SK-N-SH (cell line): ENCODE measurements at regions not wholly inside any gene's neighbourhood (a gene's known extent, or its start where the extent isn't known, plus 50 kb on each side); places are given as distances from the start of the nearest gene placed in this dataset.
A peak's percentile ranks its signal among the peaks of the same experiment; 100 is the strongest.

ENCODE experiments used
- CTCF ChIA-PET: fragments of 300-600, 350-600 bp; formaldehyde crosslinking; extraction: SDS; loops from one replicate; lab custom pipeline; 2021; lab: Yijun Ruan, JAX
- POLR2A ChIA-PET: fragments of 350-600 bp; sonication (Branson Sonifier 250); formaldehyde crosslinking; extraction: SDS; loops from one replicate; lab custom pipeline; 2020; ENCODE audit warnings: antibody characterized with exemption, inconsistent platforms; lab: Yijun Ruan, JAX
- DNase-seq: peaks from one replicate; pipeline ENCODE4 v3.0.0; 2012
- H2AFZ ChIP-seq: fragments of 200-600 bp; sonication (generic); 2 replicates; pipeline ENCODE4 v1.8.1; 2016; ENCODE audit warnings: antibody characterized with exemption, mild to moderate bottlenecking, low read depth
- H3F3A ChIP-seq: fragments of 200-600 bp; sonication (generic); replicated peaks from 2 replicates; pipeline ENCODE3; 2016; ENCODE audit warnings: antibody characterized with exemption, mild to moderate bottlenecking; ENCODE audit not compliant: insufficient read depth
- H3K27ac ChIP-seq, 2 experiments: fragments of 200-500 bp in 1 of 2; fragments of 200-600 bp in 1 of 2; sonication (Bioruptor generic) in 1 of 2; sonication (generic), shearing (Covaris generic) in 1 of 2; 2 replicates each; pipeline versions ENCODE4 v1.5.1 to v1.6.1; 2014 to 2016; ENCODE audit warnings: low read depth in 2 of 2, inconsistent platforms in 1 of 2, low read length in 1 of 2, mild to moderate bottlenecking in 1 of 2, mixed read lengths in 1 of 2
- H3K27me3 ChIP-seq: fragments of 200-600 bp; sonication (generic), shearing (Covaris generic); 2 replicates; pipeline ENCODE4 v1.6.1; 2016; ENCODE audit warnings: mixed run types; ENCODE audit not compliant: insufficient read depth
- H3K36me3 ChIP-seq, 2 experiments: fragments of 200-500 bp in 1 of 2; fragments of 200-600 bp in 1 of 2; sonication (Bioruptor generic) in 1 of 2; sonication (generic) in 1 of 2; replicated peaks in 1 of 2; 2 replicates each; pipeline versions ENCODE3 to v1.5.1; 2014 to 2016; ENCODE audit warnings: low read length in 1 of 2, mild to moderate bottlenecking in 1 of 2; ENCODE audit not compliant: insufficient read depth in 2 of 2, control insufficient read depth in 1 of 2
- H3K4me1 ChIP-seq, 2 experiments: fragments of 200-500 bp in 1 of 2; fragments of 200-600 bp in 1 of 2; sonication (Bioruptor generic) in 1 of 2; sonication (generic), shearing (Covaris generic) in 1 of 2; 2 replicates each; pipeline versions ENCODE4 v1.5.1 to v1.6.1; 2014 to 2016; ENCODE audit warnings: low read depth in 1 of 2, low read length in 1 of 2, mixed run types in 1 of 2; ENCODE audit not compliant: insufficient read depth in 2 of 2, control insufficient read depth in 1 of 2
- H3K4me2 ChIP-seq: fragments of 200-600 bp; sonication (generic), shearing (Covaris generic); 2 replicates; pipeline ENCODE4 v1.6.1; 2017; ENCODE audit warnings: mixed run types
- H3K4me3 ChIP-seq, 2 experiments: fragments of 200-500 bp in 1 of 2; fragments of 200-600 bp in 1 of 2; sonication (Bioruptor generic) in 1 of 2; sonication (generic), shearing (Covaris generic) in 1 of 2; 2 replicates each; pipeline versions ENCODE4 v1.5.1 to v1.8.1; 2014 to 2016; ENCODE audit warnings: low read depth in 2 of 2, inconsistent platforms in 1 of 2, low read length in 1 of 2, mild to moderate bottlenecking in 1 of 2, mixed read lengths in 1 of 2, moderate library complexity in 1 of 2
- H3K79me2 ChIP-seq: fragments of 200-600 bp; sonication (generic); 2 replicates; pipeline ENCODE4 v1.8.1; 2017; ENCODE audit warnings: mild to moderate bottlenecking; ENCODE audit not compliant: insufficient read depth
- H3K9ac ChIP-seq: fragments of 200-600 bp; sonication (generic); 2 replicates; pipeline ENCODE4 v1.6.1; 2017; ENCODE audit warnings: mixed run types
- H3K9me2 ChIP-seq: fragments of 200-600 bp; sonication (generic); 2 replicates; pipeline ENCODE4 v1.6.1; 2017; ENCODE audit warnings: mixed run types
- H3K9me3 ChIP-seq: fragments of 200-600 bp; sonication (generic); 2 replicates; pipeline ENCODE4 v1.6.1; 2017; ENCODE audit warnings: mixed run types, mild to moderate bottlenecking, moderate library complexity
- H4K20me1 ChIP-seq: fragments of 200-600 bp; sonication (generic); 2 replicates; pipeline ENCODE4 v1.6.1; 2017; ENCODE audit warnings: mild to moderate bottlenecking, mixed run types; ENCODE audit not compliant: insufficient read depth
- CTCF ChIP-seq: fragments of 200-600 bp; sonication (generic); IDR thresholded peaks from 2 replicates; pipeline ENCODE4 v1.6.1; 2017; ENCODE audit warnings: antibody characterized with exemption, mild to moderate bottlenecking, moderate library complexity
- GATA2 ChIP-seq: sonication (generic); formaldehyde crosslinking; IDR thresholded peaks from 2 replicates; pipeline ENCODE4 v1.5.0; 2020; ENCODE audit warnings: mild to moderate bottlenecking, missing genetic modification reagents
- NRF1 ChIP-seq: IDR thresholded peaks from 2 replicates; pipeline ENCODE4 v1.6.1; 2012; ENCODE audit warnings: low read depth, mild to moderate bottlenecking, low read length
- PBX3 ChIP-seq: IDR thresholded peaks from 2 replicates; pipeline ENCODE4; 2012
- RFX5 ChIP-seq: IDR thresholded peaks from 2 replicates; pipeline ENCODE4 v1.6.1; 2012; ENCODE audit warnings: mild to moderate bottlenecking, improper control_type of control experiment, low read length
- SMC3 ChIP-seq: IDR thresholded peaks from 2 replicates; pipeline ENCODE4 v1.6.1; 2012; ENCODE audit warnings: low read depth, low read length, improper control_type of control experiment
- TEAD4 ChIP-seq: IDR thresholded peaks from 2 replicates; pipeline ENCODE4 v1.4.0; 2012; ENCODE audit warnings: mild to moderate bottlenecking, borderline replicate concordance; ENCODE audit not compliant: insufficient read depth
- USF1 ChIP-seq: IDR thresholded peaks from 2 replicates; pipeline ENCODE4 v1.4.0; 2012; ENCODE audit warnings: low read depth, borderline replicate concordance
- YY1 ChIP-seq: IDR thresholded peaks from 2 replicates; pipeline ENCODE4 v1.4.0; 2012; ENCODE audit warnings: low read depth, mild to moderate bottlenecking
- WGBS: methylation state at CpG from one replicate; pipeline ENCODE4 v1.1.6; 2017; ENCODE audit warnings: low lambda C conversion rate; 5-methylcytosine and 5-hydroxymethylcytosine counted together

- Histone ChIP-seq H2AFZ (peak overlapping the region; percentile 43; the same call in 1 of the 2 replicates), H3K27me3 (no peaks in the 10 kb centered on the region), H3K9me2 (no peaks in the 10 kb centered on the region), H3K9me3 (no peaks in the 10 kb centered on the region), H3K4me2 (peak overlapping the region; percentile 41), H3K79me2 (no peaks in the 10 kb centered on the region), H4K20me1 (no peaks in the 10 kb centered on the region), H3K36me3 (no peaks in the 10 kb centered on the region), H3F3A (no peaks in the 10 kb centered on the region), H3K4me3 (peak overlapping the region; percentile 3 to 35; a peak in 3 of 4 replicates), H3K27ac (peak overlapping the region in 1 of 2 experiments; percentile 6; a peak in 1 of 4 replicates), H3K9ac (no peak overlapping the region), H3K4me1 (no peaks in the 10 kb centered on the region)
- CTCF ChIA-PET = no interaction called here
- DNase-seq = no peak
- no peak for TF ChIP-seq TEAD4
- no peak for TF ChIP-seq RFX5
- no peak for TF ChIP-seq CTCF
- no peak for TF ChIP-seq YY1
- TF ChIP-seq PBX3 = peak; percentile 16; the same call in 1 of the 2 replicates
- WGBS = 8% methylated on average over 2 of the region's 2 CpGs
- POLR2A ChIA-PET = no interaction called here
Observed at GRCh38 chr6:77026341-77026740, 436.9 kb downstream of the HTR1B start.

- no peak for DNase-seq
- peak overlapping the region; percentile 43; the same call in 1 of the 2 replicates for H2AFZ ChIP-seq
- TF ChIP-seq GATA2 (no peak), SMC3 (no peak), NRF1 (no peak), USF1 (no peak)
- H3K9me2 ChIP-seq = no peaks in the 10 kb centered on the region
- H3K36me3 ChIP-seq = no peaks in the 10 kb centered on the region
- ChIA-PET POLR2A (no interaction called here), CTCF (no interaction called here)
- H3K9me3 ChIP-seq = no peaks in the 10 kb centered on the region
- H3F3A ChIP-seq = no peaks in the 10 kb centered on the region
- no peaks in the 10 kb centered on the region for H3K79me2 ChIP-seq
- 16% methylated on average over 3 of the region's 3 CpGs for WGBS
- H3K27me3 ChIP-seq = no peaks in the 10 kb centered on the region
- H3K4me3 ChIP-seq = no peak overlapping the region
- H3K27ac ChIP-seq = peak overlapping the region in 1 of 2 experiments; percentile 6; a peak in 1 of 4 replicates
- no peak overlapping the region for H3K4me2 ChIP-seq
- H3K4me1 ChIP-seq = no peaks in the 10 kb centered on the region
- no peaks in the 10 kb centered on the region for H4K20me1 ChIP-seq
- no peak overlapping the region for H3K9ac ChIP-seq
Observed at GRCh38 chr6:77025736-77026223, 437.5 kb downstream of the HTR1B start.
